Embryonic facial prominence (tissue), 1 donor: ENCODE measurements at regions not wholly inside any gene's neighbourhood (a gene's known extent, or its start where the extent isn't known, plus 50 kb on each side); places are given as distances from the start of the nearest gene placed in this dataset.

Source experiments
- DNase-seq: peaks from one replicate; pipeline ENCODE4 v3.0.0-alpha.2; 2016; ENCODE audit errors: extremely low spot score

DNA sequence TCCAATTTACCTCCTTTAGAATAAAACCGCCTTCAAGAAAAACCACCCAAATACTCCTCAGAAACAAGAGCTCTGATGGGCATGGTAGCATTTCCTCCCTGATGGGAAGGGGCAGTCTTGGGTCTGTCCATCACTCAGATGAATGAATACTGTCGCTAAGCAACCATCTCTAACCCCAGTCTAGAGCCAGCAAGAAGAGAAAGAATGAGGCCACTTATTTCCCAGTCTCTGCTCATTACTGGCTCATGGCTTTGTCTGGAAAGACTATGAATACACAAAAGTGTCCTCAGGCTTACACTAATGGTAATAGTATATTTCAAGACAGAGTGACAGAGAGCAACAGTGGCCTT, 51.0 kb upstream of the F3 start:
- DNase-seq, result no peak

DNA sequence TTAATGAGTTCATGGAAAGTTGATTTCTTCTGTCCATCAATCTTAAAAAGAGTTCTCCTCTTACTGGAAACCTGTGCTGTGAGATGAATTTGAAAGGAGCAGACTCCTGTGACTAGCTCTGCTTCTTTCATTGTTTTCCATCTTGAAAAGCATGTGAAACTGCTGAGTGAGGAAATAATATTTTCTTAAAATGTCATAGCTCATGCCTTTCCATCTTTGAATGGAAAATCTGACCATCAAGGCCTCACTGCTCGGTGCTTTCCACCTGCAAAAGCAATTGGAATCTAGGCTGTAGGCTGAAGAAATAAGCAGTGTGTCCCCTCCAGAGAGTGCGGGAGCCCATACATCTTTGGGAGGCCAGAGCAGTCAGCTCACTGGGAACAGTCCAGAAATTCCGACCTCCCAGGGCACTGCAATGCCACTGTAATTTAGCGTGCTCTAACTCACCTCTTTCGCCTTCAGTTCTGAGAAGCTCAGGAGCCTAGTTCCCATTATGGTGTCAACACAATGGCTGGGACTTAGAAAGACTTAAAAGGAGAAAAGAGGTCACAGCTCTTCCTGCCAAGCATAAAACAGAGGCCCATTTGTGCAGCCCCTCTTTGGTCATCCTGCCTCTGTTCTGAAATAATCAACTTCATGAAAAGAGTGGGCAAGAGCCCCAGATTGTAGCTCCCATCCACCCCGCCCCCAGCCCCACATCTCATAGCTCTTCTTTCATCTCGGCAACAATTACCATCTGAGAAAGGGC, 50.4 kb upstream of the F3 start:
- no peak for DNase-seq
